Central memory CD8-positive, alpha-beta T cell (primary cell): ENCODE measurements at regions not wholly inside any gene's neighbourhood (a gene's known extent, or its start where the extent isn't known, plus 50 kb on each side); places are given as distances from the start of the nearest gene placed in this dataset.

Source experiments
- ATAC-seq: fragments of 150-1000 bp; cut with Tn5 transposase; replicated peaks from 2 replicates; pipeline ENCODE4 v1.10.0; 2022; ENCODE audit warnings: mild to moderate bottlenecking, moderate FRiP score, moderate number of reproducible peaks; ENCODE audit not compliant: poor library complexity, severe bottlenecking; ENCODE audit errors: extremely low read depth
- DNase-seq, 2 donors: peaks; one replicate each; pipeline ENCODE4 v3.0.0; 2021; ENCODE audit warnings: low spot score in 2 of 2
- H3K27ac Mint-ChIP-seq: one replicate; pipeline ENCODE4 v1.8.0; 2022; ENCODE audit warnings: low read depth, mild to moderate bottlenecking, moderate library complexity, mixed read lengths
- H3K27me3 Mint-ChIP-seq: one replicate; pipeline ENCODE4 v1.8.0; 2022; ENCODE audit warnings: mixed read lengths
- H3K36me3 Mint-ChIP-seq: one replicate; pipeline ENCODE4 v1.8.0; 2022; ENCODE audit warnings: mild to moderate bottlenecking, moderate library complexity, mixed read lengths; ENCODE audit not compliant: insufficient read depth
- H3K4me1 Mint-ChIP-seq: one replicate; pipeline ENCODE4 v1.8.0; 2022; ENCODE audit warnings: mixed read lengths
- H3K4me3 Mint-ChIP-seq: one replicate; pipeline ENCODE4 v1.8.0; 2022; ENCODE audit warnings: mild to moderate bottlenecking, moderate library complexity, mixed read lengths
- H3K9me3 Mint-ChIP-seq: one replicate; pipeline ENCODE4 v1.8.0; 2022; ENCODE audit warnings: mixed read lengths

GRCh38 chr3:167095976-167096375, 284.1 kb downstream of the ZBBX start:
- no peaks in the 10 kb centered on the region for H3K36me3 Mint-ChIP-seq
- H3K4me1 Mint-ChIP-seq, result no peaks in the 10 kb centered on the region
- no peak for ATAC-seq
- no peak overlapping the region for H3K27ac Mint-ChIP-seq
- H3K9me3 Mint-ChIP-seq, result peaks cover 26% of the 10 kb centered on the region
- no peak for DNase-seq
- no peaks in the 10 kb centered on the region for H3K27me3 Mint-ChIP-seq
- no peak overlapping the region for H3K4me3 Mint-ChIP-seq

DNA sequence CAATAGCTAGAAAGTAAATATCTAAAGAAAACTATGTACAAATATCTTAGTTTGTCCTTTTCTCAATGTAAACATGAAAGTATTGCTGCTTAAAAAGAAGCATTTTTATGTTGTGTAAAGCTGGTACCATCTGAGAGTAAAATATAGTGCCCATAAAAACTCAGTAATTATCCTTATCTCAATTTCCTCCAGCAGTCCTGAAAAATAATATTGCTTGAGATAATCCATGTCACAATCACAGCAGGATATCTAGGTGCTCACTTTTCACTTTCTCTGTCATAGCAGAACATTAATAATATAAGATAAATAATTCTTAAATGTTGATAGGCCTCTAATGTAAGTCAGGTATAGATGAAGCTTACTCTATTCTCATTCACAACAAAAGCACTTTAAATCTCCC, 285.5 kb downstream of the ZBBX start:
- Mint-ChIP-seq H3K9me3 (peaks cover 21% of the 10 kb centered on the region), H3K36me3 (no peaks in the 10 kb centered on the region), H3K4me1 (no peaks in the 10 kb centered on the region), H3K27ac (no peak overlapping the region), H3K4me3 (no peak overlapping the region), H3K27me3 (no peaks in the 10 kb centered on the region)
- ATAC-seq, result no peak
- no peak for DNase-seq

GRCh38 chr3:167091226-167091625, 288.9 kb downstream of the ZBBX start:
- Mint-ChIP-seq H3K27me3 (no peaks in the 10 kb centered on the region), H3K9me3 (peaks cover 12% of the 10 kb centered on the region), H3K27ac (no peak overlapping the region), H3K4me3 (no peak overlapping the region), H3K36me3 (no peaks in the 10 kb centered on the region), H3K4me1 (no peaks in the 10 kb centered on the region)
- no peak for DNase-seq
- ATAC-seq, result no peak

DNA sequence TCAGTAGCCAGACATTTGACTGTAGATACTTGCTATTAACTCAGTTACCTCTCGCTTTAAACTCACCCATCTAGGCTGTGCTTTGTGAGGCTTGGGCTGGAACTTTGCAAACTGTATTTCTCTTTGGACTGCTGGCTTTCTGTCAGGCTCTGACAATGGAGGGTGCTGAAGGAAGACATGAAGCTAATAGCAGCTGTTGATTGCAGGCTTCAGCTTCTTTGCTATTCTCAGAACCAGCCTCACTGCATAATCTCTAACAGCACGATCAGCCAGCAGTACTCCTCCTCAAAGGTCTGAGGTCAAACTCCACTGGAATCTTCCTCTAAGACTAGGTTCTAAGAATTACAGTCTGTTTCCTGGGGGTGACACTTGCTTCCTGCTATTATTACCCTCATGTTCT, 295.6 kb downstream of the ZBBX start:
- peaks cover 5% of the 10 kb centered on the region for H3K9me3 Mint-ChIP-seq
- no peaks in the 10 kb centered on the region for H3K27me3 Mint-ChIP-seq
- no peaks in the 10 kb centered on the region for H3K36me3 Mint-ChIP-seq
- H3K4me3 Mint-ChIP-seq, result no peak overlapping the region
- no peaks in the 10 kb centered on the region for H3K4me1 Mint-ChIP-seq
- DNase-seq (no peak), ATAC-seq (no peak)
- no peak overlapping the region for H3K27ac Mint-ChIP-seq

DNA sequence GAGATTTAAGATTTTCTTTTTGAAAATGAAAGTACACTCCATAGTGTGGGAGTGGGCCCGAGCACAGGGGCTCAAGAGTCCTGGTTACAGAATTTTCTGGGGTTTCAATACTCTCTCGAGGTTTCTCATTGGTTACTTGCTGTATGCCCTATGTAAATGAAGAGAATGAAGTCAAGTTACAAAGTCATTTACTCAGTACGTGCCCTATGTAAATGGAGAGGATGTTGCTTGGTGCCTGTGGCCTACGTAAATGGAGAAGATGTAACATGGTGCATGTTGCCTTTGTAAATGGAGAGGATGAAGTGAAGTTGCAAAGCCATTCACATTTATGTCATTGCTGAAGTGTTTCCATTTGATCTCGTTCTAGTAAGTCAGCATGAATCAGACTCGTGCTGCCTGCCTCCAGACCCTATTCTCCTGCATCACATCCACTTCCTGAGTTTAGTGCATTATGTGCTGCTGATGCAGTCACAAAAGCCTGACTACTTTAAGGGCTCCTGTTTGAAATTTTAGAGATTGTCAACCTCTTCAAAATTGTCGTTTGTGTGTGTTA, 302.0 kb downstream of the ZBBX start:
- Mint-ChIP-seq H3K4me3 (no peak overlapping the region), H3K36me3 (no peaks in the 10 kb centered on the region), H3K4me1 (no peaks in the 10 kb centered on the region), H3K9me3 (peaks cover 5% of the 10 kb centered on the region), H3K27me3 (no peaks in the 10 kb centered on the region), H3K27ac (no peak overlapping the region)
- DNase-seq (no peak), ATAC-seq (no peak)

- no peaks in the 10 kb centered on the region for H3K4me1 Mint-ChIP-seq
- H3K27me3 Mint-ChIP-seq, result no peaks in the 10 kb centered on the region
- peaks cover 11% of the 10 kb centered on the region for H3K9me3 Mint-ChIP-seq
- no peak overlapping the region for H3K27ac Mint-ChIP-seq
- no peak overlapping the region for H3K4me3 Mint-ChIP-seq
- DNase-seq (no peak), ATAC-seq (no peak)
- H3K36me3 Mint-ChIP-seq, result no peaks in the 10 kb centered on the region
These were observed 312.3 kb downstream of the ZBBX start for GRCh38 chr3:167067787-167068161.

- Mint-ChIP-seq H3K36me3 (no peaks in the 10 kb centered on the region), H3K27me3 (no peaks in the 10 kb centered on the region), H3K27ac (no peak overlapping the region), H3K4me1 (no peaks in the 10 kb centered on the region), H3K4me3 (no peak overlapping the region), H3K9me3 (peaks cover 11% of the 10 kb centered on the region)
- ATAC-seq (no peak), DNase-seq (no peak)
These were observed 312.9 kb downstream of the ZBBX start for GRCh38 chr3:167066977-167067786.

DNA sequence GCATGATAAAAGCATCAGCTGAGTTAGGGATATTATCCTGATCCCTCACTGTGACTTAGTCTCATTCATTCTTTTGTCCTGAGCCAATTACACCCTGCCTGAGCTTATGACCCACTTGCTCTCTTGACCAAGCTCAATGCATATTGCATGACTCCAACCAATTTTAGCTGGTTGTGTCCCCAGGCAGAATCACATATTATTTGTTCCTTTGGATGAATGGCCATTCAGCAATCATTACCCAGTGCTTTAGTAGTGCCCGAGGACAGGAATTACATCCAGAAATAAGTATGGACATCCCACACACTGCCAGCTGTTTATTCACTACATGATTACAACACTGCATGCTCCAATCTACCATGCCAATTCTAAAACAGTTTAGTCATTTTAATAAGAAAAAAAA, 322.5 kb downstream of the ZBBX start:
- no peaks in the 10 kb centered on the region for H3K4me1 Mint-ChIP-seq
- H3K27ac Mint-ChIP-seq, result no peak overlapping the region
- H3K9me3 Mint-ChIP-seq, result peaks cover 7% of the 10 kb centered on the region
- no peak for ATAC-seq
- DNase-seq, result no peak
- no peaks in the 10 kb centered on the region for H3K36me3 Mint-ChIP-seq
- no peak overlapping the region for H3K4me3 Mint-ChIP-seq
- no peaks in the 10 kb centered on the region for H3K27me3 Mint-ChIP-seq

- H3K36me3 Mint-ChIP-seq, result no peaks in the 10 kb centered on the region
- no peaks in the 10 kb centered on the region for H3K27me3 Mint-ChIP-seq
- H3K27ac Mint-ChIP-seq, result no peak overlapping the region
- H3K9me3 Mint-ChIP-seq, result peaks cover 7% of the 10 kb centered on the region
- H3K4me3 Mint-ChIP-seq, result no peak overlapping the region
- H3K4me1 Mint-ChIP-seq, result no peaks in the 10 kb centered on the region
- DNase-seq, result no peak
- no peak for ATAC-seq
These were observed 325.2 kb downstream of the ZBBX start for GRCh38 chr3:167054926-167055325.

GRCh38 chr3:167051421-167051820, 328.7 kb downstream of the ZBBX start:
- Mint-ChIP-seq H3K9me3 (peaks cover 7% of the 10 kb centered on the region), H3K27ac (no peak overlapping the region), H3K4me1 (no peaks in the 10 kb centered on the region), H3K4me3 (no peak overlapping the region), H3K27me3 (no peaks in the 10 kb centered on the region), H3K36me3 (no peaks in the 10 kb centered on the region)
- no peak for ATAC-seq
- DNase-seq, result no peak

DNA sequence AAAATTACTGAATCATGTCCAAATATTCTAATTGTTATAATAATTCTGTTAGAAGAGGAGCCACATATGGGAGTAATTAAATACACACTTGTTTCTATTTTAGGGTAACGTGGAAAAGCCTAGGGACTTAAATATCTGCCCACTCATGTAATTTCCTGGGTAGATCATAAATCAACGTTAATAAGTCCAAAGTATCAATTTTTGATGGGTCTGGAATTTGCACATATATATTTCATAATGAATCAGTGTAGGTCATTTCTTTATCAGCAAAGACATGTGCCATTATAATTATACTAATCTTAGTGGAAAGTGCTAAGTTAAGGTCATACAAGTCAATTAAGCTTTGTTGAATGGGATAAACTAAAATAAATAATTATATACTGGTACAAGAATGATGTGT, 346.2 kb downstream of the ZBBX start:
- peaks cover under 1% of the 10 kb centered on the region for H3K36me3 Mint-ChIP-seq
- H3K9me3 Mint-ChIP-seq, result peaks cover 5% of the 10 kb centered on the region
- H3K4me1 Mint-ChIP-seq, result no peaks in the 10 kb centered on the region
- H3K27me3 Mint-ChIP-seq, result no peaks in the 10 kb centered on the region
- no peak for ATAC-seq
- no peak for DNase-seq
- H3K27ac Mint-ChIP-seq, result no peak overlapping the region
- H3K4me3 Mint-ChIP-seq, result no peak overlapping the region

DNA sequence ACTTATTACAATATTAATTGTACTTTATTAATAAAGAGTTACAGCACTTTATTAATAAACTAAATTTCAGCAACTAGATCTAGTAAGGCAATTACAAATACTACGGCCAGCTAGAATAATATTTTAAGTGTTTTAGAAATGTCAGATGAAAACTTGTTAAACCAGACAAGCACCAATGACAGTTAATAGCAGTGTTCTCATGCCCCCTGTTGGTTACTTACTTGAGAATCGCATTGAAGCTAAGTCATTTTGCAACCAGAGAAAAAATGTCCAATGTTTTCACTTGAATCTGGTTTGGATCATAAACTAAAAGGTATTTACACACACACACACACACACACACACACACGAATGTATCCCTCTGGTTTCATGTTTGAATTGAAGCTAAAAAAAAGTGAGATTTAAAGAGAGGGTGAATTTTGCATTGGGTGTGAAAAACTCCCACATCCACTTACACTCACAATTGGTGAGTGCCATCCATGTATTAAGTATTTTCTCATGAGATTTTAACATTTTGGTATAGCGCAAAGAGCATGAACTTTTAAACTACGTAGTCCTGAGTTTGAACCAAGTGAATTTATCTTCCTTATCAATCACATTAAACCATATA, 347.7 kb downstream of the ZBBX start:
- no peak overlapping the region for H3K27ac Mint-ChIP-seq
- H3K36me3 Mint-ChIP-seq, result no peaks in the 10 kb centered on the region
- DNase-seq, result no peak
- no peaks in the 10 kb centered on the region for H3K27me3 Mint-ChIP-seq
- peaks cover 5% of the 10 kb centered on the region for H3K9me3 Mint-ChIP-seq
- no peak for ATAC-seq
- no peaks in the 10 kb centered on the region for H3K4me1 Mint-ChIP-seq
- no peak overlapping the region for H3K4me3 Mint-ChIP-seq

DNA sequence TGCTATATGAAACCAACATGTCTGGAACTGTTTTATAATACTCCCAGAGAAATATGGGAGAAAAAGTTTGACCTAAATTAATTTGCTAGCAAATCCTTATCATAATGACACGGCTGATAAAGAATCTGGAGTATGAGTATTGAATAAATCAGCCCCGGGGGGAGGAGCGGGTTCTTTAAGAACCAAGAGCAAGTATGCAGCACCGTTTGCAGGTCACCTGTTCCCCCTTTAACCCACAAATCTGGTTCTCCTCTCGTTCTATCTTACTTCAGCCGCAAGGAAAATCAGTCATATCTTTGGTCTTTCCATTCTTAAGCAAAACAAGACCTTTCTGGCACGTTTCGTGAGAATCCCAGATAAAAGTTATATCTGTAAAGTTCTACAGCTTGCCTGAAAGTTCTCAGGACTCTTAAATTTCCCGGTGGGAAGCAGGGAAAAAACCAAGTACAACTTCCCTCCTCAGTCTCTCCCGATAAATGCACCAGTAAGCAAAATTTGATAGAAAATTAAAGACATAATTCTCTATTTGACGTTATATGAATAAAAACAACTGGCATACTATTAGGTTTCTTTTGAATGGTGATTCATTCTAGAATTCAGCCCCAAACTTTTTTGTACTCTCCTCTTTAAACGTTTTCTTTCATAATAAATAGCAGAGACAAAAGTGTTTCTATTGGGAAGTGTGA, 348.6 kb downstream of the ZBBX start:
- Mint-ChIP-seq H3K9me3 (peaks cover 5% of the 10 kb centered on the region), H3K36me3 (no peaks in the 10 kb centered on the region), H3K27ac (no peak overlapping the region), H3K4me3 (no peak overlapping the region), H3K27me3 (no peaks in the 10 kb centered on the region), H3K4me1 (no peaks in the 10 kb centered on the region)
- no peak for ATAC-seq
- DNase-seq, result no peak
